SK-N-SH treated with all-trans-retinoic acid at 6 μM for 48 hours (cell line): ENCODE measurements at regions not wholly inside any gene's neighbourhood (a gene's known extent, or its start where the extent isn't known, plus 50 kb on each side); places are given as distances from the start of the nearest gene placed in this dataset.

Experiments
- PATZ1 ChIP-seq: fragments of 250-450 bp; sonication (Bioruptor Pico); IDR thresholded peaks from 2 replicates; pipeline ENCODE4 v1.8.0; 2020; ENCODE audit warnings: mild to moderate bottlenecking, moderate library complexity, borderline replicate concordance
- ZFP3 ChIP-seq: fragments of 250-450 bp; sonication (Bioruptor Pico); IDR thresholded peaks from 2 replicates; pipeline ENCODE4 v1.5.0; 2020; ENCODE audit warnings: mild to moderate bottlenecking, moderate library complexity

- TF ChIP-seq ZFP3: no peak
- no peak for TF ChIP-seq PATZ1
Measured at GRCh38 chr7:57342954-57343353, 107.0 kb upstream of the ZNF716 start.
